Thyroid gland (tissue), 4 donors: ENCODE measurements at regions not wholly inside any gene's neighbourhood (a gene's known extent, or its start where the extent isn't known, plus 50 kb on each side); places are given as distances from the start of the nearest gene placed in this dataset.

Source experiments
- CTCF ChIP-seq, 6 experiments: fragments of 200-600 bp in 3 of 6; fragments of 450-650 bp in 3 of 6; sonication (generic) in 3 of 6; IDR thresholded peaks; one replicate each; pipeline ENCODE4 v1.5.1; 2016 to 2019; ENCODE audit warnings: antibody characterized with exemption in 6 of 6, mild to moderate bottlenecking in 2 of 6, inconsistent platforms in 1 of 6, moderate library complexity in 1 of 6
- POLR2A ChIP-seq, 2 donors: fragments of 450-650 bp; IDR thresholded peaks; one replicate each; pipeline ENCODE4 v1.6.1; 2017; ENCODE audit warnings: antibody characterized with exemption in 2 of 2, mild to moderate bottlenecking in 2 of 2, moderate library complexity in 1 of 2

GRCh38 chr6:15754706-15755079 is 91.9 kb upstream of the DTNBP1 start:
- TF ChIP-seq CTCF (IDR thresholded peaks at IDR 0.05) (no peak), POLR2A (IDR thresholded peaks at IDR 0.05) (no peak)
